Dermis blood vessel endothelial cell (primary cell): ENCODE measurements at regions not wholly inside any gene's neighbourhood (a gene's known extent, or its start where the extent isn't known, plus 50 kb on each side); places are given as distances from the start of the nearest gene placed in this dataset.

Experiments used
- DNase-seq: peaks from one replicate; pipeline ENCODE4 v3.0.0; 2010

DNA sequence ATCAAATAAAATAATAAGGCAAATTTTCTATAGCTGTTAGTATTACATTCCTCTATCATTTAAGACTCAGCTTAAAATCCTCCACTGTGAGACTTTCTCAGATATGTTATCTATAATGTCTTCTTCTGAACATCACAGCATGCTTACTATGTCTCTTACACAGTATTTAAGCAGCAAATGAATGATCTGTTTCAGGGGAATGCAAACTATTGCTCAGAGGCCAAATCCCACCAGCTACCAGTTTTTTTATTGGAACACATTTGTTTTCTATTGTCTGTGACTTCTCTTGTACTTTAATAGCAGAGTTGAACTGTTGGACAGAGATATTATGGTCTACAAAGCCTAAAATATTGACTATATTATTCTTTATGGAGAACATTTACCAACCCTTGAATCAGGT, 59.6 kb downstream of the C3orf38 start:
- no peak for DNase-seq

DNA sequence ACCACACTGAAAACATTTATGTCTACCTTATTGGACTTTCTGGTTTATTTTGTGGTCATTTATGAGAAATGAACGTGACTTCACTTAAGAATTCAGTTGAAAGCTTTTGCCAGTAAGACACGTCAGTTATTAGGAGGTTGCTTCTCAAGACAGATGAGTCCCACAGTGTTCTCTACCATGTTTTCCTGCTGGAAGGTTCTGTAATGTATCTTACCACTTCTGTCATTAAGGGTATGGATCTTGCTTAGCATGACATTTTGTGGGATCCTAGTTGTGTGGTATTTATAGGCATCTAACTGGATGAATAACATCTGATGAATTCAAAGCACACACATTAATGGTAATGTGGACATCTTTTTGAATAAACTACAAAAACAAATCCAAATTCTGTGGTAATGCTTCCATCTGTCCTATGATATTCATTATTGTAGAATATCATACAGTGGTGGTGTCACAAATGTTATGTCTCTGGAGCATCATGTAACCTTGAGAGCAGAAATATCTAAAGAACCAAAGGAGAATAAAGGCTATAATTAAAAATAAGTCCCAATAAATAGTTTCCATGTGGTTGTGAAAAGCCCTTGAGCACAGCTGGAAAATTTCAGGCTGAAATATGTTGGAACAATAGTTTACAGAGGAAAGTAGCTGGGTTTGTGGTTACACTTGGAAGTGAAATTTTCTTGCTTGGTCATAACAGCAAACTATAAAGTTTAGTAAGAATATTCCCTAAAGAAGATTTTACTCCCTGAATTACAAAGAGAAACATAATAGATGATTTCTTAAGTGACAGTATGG, 61.5 kb downstream of the C3orf38 start:
- no peak for DNase-seq

DNA sequence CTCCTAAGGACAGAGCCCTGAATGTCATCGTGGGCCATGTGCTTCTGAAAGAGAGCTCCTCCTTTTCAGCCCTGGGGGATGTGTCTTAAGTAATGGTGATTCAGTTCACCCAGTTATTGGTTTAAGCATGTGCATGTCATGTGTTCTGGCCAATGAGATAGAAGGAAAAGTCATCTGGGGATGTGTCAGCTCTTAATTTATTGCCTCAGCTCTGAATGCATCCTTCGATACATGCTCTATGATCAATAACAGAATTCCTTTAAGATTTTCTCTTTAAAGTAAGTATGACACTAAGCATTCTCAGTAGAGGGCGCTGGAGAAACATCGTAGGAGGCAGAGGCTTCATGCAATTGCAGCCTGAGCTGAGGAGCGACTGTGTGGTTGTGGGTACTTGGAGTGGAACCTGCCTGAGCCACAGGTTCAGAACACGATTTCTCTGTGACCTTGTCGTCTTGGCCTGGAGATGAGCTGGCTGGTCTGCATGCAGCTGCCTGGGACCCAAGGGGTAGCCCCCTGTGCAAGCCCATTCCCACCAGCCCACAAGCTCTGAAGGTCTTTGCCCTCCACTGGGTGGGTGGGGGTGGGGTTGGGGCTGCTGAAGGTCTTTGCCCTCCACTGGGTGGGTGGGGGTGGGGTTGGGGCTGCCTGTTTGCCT, 69.5 kb downstream of the C3orf38 start:
- peak; percentile 6 for DNase-seq

DNA sequence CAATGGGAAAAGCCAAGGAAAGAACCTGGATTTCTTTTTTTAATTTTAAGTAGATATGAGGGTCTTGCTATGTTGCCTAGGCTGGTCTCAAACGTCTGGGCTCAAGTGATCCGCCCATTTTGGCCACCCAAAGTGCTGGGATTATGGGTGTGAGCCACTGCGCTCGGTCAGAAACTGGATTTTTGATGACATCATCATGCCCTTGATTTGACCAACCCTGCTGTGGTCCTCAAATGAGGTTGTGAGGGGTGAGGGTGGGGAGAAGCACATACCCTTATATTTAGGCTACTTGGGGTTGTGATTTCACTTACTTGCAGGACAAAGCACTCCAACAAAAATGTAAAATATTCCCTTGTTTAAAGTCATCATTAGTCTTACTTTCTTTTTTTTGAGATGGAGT, 70.4 kb downstream of the C3orf38 start:
- DNase-seq: no peak

DNA sequence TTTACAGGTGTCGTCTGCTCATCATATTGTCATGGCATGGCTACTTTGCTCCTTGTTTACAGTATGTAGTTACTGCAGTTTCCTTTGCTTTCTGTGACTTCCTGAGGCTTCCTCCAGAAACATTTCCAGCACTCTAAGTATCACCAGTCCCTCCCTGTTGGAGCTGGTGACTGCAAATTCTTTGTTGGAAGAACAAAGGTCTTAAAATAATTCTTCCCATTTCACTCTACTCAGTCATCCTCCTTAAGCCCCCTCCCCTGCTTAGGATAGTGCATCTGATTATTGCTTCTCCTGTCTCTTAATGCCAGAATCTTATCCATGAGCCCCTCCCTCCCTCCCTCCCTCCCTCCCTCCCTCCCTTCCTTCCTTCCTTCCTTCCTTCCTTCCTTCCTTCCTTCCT, 72.0 kb downstream of the C3orf38 start:
- no peak for DNase-seq

DNA sequence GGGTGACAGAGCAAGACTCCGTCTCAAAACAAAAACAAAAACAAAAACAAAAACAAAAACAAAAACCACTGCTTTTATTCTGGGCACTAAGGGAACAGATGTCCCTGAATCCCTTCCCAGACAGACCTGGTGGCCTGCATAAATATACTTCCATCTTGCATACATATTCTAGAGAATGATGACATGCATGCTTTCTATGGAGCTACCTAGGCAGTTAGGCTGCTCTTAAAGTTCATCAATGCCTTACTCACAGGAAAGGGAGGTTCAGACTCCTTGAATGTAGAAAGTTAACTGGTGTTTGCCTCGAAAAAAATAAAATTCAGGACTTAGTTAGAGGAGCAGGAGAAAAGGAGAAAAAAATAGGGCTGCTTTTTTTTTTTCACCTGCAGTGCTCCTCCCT, 72.6 kb downstream of the C3orf38 start:
- no peak for DNase-seq

DNA sequence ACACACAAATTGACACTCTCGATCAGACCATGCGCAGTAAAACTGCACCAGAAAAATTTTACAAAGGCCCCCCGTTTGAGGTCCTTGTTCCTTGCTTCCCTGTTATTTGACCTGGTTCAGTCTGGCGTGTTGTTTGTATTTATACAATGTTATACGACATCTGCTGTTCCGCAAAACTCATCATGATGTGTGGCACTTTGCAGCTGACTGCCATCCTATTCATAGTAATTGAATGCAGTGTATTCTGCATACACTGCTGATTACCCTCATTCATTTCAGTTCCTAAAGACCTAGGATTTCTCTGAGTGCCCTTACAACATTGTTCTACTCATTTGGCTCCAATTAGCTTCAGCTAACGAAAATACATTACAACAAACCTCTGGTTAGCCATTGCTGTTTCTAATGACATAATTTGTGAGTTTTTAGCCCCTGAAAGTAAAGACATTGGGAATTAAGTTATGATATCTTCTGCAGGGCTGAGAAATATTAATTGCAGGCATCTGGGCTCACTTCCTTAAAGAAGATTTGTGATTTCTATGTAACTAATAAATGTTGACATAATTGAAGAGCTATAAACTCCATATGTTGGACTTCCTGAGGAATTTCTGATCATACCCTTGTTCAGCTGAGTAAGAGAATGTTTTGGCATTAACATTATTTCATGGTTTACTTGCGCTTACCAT, 75.7 kb downstream of the C3orf38 start:
- no peak for DNase-seq

DNA sequence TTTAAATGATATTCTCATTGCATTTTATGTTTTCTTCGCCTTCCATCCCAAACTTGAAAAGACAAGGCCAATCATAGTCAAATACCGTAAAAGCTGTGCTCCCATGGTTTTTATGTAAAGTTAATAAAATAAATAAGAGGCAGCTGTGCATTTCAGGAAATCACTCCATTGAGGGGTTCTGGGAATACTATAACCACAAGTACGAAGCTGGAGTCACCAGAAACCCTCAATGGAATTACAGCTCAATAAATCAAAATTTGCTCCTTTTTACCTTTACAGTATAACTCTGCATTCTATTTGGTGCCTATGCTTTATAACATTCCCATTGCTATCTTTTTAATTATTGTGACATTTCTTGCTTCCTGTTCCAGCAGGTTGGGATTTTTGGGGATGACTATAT, 77.2 kb downstream of the C3orf38 start:
- no peak for DNase-seq

DNA sequence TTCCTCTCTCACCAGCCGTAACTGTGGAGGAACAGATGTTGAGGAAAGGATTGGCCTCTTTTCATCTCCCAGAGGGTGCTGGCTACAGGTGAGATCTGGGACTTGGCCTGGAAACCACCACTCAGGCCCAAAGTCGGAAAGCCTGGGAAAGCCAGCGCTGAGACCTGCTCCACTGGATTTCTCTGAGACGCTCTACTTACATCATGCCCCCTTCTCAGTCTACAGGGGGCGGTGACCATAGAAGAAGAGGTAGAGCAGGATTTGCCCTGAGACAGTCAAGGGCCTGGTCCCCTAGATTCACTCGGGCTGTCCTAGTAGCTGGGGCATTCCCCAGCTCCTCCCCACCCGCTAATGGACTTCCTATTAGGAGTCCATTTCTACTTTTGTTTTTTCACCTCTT, 80.9 kb downstream of the C3orf38 start:
- DNase-seq: no peak

DNA sequence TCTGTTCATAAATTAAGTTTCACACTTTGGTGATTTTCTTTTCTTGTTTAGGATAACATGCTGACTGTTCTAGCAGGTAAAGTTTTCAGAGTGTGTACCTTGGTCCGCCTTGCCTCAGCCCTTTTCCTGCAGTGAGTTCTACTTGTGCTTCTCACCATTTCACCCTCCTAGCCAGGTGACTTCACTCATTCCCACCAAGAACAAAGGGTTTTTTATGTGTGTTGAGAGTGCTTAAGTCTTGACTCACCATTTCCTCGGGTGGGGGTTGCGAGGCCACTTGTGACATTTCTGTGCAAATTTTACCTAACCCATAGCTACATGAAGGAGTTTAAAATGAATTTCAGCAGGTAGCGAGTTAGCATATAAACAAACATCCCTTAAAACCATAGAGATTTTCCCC, 81.4 kb downstream of the C3orf38 start:
- DNase-seq: no peak

DNA sequence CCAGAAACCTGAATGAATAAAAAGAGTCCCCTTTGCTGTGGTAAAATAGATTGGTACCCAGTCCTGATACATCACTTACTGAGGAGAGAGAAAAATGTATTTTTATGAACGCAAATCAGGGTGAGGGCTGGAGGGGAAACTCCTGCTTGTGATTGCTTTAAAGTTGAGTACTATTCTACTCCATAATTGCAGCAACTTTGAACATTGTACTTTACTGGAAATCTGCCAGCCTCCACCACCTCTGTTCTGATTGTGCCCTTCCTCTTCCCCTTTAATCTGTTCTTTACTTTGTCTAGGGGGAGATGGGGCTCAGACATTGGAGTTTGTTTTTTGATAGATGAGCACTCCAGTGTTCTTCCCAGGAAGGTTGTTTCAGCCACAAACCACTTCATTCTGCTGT, 81.9 kb downstream of the C3orf38 start:
- DNase-seq: no peak

DNA sequence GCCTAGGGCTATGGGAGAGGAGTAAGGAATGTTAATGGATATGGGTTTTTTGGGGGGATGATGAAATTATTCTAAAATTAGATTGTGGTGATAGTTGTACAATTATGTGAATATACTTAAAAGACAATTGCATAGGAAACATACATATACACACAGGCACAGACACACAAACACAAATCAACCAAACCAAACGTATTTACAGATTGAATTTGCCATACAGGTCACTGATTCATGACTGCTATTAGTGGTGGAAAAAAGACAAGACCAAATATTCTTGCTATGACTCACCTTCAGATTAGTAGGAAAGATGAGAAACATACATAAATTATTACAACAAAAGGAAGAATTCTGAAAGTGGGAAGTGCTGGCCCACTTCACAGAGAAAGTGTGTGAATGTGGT, 85.3 kb downstream of the C3orf38 start:
- DNase-seq: no peak

DNA sequence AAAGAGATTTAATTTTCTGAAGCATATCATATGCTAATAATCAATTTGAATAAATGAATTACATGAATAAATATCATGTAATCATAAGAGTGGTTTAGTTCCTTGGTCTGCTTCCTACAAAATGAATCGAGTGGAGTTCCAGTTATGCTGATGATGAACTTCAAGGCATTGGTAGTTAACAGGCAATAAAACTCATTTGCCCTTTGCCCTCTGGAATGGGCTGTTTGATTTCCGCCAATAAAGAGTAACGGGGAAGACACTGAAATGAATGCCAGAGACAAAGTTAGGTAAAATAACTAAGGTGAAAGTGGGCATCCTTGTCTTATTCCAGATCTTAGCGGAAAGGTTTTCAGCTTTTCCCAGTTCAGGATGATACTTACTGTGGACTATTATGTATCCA, 90.1 kb downstream of the C3orf38 start:
- DNase-seq: no peak

DNA sequence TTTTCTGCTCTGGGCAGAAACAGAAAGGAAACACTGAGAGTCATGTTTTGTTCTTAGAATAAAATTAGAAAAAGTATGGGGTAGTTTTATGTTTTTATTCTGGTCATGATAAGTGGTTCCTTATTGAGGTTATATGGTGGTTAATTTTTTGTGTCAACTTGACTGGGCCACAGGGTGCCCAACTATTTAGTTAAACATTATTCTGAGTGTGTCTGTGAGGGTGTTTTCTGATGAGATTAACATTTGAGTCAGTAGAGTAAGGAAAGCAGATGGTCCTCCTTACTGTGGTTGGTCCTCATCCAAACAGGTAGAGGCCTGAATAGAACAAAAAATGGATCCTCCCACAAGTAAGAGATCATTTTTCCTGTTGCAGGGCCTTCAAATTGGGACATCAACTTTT, 98.9 kb downstream of the C3orf38 start:
- DNase-seq: no peak

DNA sequence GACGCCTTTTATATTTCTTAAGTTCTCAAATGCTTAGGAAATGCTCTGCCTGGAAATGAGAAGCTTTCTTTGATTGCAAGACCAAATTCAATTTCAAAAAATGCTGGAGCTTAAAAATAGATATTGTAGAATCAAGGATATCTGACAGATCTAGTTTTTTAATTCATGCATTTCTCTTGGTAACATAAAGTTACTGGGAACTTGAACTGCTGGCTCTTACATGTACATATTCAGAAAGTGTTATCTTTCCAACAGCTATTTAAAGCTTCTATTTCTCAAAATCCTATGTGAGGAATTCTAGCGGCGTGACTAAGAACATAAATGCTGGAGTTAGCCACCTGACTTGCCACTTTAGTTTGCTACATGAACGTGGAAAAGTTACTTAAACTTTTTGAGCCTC, 109.3 kb downstream of the C3orf38 start:
- DNase-seq: no peak

DNA sequence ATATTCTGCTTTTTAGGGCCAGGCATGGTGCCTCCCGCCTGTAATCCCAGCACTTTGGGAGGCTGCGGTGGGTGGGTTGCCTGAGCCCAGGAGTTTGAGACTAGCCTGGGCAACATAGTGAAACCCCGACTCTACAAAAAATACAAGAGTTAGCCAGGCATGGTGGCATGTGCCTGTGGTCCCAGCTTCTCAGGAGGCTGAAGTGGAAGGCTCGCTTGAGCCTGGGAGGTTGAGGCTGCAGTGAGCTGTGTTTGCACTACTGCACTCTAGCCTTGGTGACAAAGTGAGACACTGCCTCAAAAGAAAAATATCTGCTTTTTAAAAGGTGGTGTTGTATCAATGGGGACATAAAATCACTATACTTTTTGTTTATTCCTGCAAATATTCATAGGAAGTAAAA, 112.8 kb downstream of the C3orf38 start:
- no peak for DNase-seq

DNA sequence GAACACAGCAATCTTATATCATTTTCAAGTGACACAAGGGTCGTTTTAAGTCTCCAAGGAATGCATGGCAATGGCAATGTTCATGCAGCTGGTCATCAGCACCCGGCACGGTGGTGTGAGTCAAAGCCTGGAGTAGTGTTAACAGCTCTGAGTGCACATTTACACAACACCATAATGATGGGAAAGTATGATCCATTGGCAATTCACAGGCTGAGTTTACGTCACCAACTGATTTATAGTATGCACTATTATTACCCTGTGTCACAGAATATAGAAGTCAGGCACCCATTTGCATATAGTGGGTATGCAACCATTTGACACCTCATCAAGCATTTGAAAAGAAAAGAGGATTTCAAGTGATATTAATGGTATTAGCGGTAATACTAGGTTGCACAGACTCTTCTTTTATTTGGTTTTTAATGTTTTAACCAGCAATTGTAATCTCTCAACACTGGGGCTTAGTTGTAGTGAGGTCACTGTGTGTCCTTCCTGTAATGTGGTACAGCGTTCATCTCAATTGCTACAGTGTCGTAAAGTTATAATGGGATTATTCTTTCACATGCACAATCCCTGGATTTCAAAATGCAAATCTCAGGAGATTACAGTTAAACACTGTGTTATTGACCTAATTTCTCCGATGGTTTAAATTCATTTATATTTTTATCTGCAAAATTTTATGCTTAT, 113.8 kb downstream of the C3orf38 start:
- no peak for DNase-seq

DNA sequence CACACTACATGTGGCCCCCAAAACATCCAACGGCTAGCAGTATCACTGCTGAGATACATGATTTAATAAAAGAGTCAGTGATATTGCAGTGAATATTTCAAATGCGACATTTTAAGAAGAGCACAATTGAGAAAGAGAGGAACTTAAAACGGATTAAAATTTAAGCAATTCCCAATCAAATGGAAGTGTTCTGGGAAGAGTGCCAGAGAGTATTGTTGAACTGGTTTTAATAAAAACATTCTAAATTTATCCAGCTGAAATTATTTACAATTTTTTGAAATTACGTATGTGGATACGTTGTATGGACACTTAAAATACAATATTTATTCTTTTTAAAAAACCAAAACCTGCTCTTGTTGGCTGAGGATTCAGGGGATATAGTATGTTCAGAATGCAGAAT, 117.7 kb downstream of the C3orf38 start:
- no peak for DNase-seq

DNA sequence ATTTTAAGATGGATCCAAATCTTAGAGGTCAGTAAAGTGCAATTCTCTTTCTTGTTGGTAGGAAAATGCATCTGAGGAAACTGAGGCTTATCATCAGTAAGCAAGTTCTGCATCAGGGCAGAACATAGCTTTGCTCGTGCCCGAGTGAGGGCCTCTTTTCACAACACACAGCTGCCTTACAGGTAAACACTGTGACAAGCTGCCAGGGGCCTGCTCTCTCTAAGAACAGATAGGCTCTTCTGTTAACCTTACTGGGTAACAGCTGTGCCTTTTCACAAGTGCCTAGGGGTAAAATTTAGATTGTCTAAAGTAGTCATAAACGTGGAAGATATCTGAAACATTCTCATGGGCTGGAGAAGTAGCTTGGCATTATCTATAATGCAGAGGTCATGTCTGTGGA, 118.1 kb downstream of the C3orf38 start:
- no peak for DNase-seq

DNA sequence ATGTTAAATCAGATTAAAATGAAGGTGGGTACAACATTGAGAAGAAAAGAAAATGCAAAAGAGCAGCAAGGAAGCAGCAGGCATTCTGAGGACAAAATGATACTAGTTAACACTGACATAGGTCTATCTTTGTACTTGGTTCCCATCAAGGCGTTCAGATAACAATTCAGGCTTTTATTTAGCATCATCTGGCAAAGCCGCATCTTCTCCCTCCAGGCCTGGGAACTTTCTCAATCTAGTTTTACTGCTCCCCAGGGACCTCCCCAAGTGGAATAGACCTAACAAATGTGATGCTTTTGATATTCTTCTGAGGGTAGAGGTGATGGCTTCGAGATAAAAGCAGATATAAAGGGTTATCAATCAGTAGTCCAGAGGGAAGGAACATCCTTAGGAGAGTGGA, 130.6 kb downstream of the C3orf38 start:
- no peak for DNase-seq

DNA sequence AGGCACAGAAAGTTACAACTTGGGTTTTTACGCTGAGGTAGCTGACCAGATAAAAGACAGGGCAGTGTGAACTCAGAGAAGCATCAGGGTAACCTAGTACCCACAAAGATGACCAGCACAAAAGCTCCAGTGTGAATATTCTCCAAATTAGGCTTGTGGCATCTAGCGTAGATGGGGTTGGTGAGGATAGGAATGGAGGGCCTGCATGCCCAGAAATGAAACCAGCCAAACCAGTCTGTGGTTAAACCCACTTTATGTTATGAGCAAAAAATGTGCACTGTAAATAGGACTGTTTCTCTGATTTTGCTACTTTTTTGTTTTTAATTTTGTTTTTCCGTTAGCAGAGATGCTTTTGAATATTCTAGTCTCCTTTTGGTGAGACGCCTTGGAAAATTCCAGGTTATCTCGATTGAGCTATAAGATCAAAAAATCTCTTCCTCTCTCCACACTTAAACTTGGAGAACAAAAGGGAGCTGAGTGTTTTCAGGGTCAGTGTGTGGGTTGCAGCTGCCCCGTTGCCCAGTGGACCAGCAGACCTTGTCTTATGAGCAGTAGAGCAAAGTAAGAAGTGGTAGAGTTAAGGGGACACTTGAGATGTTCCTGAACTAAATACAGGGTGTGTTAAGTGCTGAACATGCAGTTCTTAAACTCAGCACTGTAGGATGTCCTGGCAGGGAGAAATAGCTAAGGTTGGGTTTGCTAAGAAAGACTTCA, 132.9 kb downstream of the C3orf38 start:
- DNase-seq: no peak

DNA sequence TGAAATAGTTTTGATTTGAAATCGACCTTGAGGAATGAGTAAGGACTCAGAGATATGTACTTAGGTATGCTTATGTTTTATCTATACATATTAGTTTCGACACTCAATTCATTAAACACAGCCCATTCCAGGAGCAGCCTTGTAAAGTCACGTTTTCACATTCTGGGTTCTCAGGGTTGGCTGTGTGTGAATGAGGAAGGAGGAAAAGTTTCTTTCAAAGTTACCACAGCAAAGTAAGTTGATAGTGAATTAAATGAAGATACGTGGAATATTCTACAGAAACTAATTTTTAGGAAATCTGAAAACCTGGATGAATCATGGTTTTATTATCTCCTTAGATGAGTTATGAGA, 133.5 kb downstream of the C3orf38 start:
- DNase-seq: no peak

DNA sequence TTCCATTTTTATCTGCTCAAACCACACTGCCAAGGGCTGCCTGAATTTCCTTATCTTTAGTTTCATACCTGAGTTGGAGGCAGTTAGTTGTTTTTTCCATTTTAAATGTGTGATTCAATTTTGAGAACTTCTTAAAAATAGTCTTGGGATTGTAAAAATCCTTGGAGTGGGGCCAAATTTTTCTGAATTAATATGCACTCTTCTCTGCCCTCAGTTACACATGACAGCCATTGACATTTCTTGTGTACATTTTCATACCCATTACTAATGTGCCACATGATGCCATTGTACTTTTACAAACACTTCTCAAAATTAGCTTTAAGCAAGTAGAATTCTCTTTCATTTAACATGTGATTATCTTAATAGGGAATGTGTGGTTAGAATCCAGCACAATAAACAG, 141.7 kb downstream of the C3orf38 start:
- DNase-seq: no peak
